GM18867 (cell line): ENCODE measurements at regions not wholly inside any gene's neighbourhood (a gene's known extent, or its start where the extent isn't known, plus 50 kb on each side); places are given as distances from the start of the nearest gene placed in this dataset.

Experiments
- ATAC-seq: cut with Tn5 transposase; IDR thresholded peaks from one replicate; pipeline ENCODE4 v1.9.1; 2021; ENCODE audit warnings: mild to moderate bottlenecking, moderate library complexity; ENCODE audit not compliant: unreplicated experiment

DNA sequence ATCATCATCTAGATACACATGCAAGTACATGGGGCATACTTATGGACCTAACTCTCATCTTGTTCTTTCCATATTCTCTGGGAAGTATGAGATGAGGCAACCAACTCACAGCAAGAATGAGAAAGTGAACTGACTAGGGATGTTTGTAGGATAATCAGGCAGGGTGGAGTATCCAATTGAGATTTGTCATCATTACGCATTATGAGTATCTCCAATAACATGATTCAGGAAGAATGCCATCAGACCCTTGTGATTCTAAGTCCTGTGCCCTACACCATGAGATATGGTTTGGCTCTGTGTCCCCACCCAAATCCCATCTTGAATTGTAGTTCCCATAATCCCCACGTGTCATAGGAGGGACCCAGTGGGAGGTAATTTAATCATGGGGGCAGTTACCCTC lies 154.0 kb downstream of the SLC30A10 start:
- no peak for ATAC-seq

DNA sequence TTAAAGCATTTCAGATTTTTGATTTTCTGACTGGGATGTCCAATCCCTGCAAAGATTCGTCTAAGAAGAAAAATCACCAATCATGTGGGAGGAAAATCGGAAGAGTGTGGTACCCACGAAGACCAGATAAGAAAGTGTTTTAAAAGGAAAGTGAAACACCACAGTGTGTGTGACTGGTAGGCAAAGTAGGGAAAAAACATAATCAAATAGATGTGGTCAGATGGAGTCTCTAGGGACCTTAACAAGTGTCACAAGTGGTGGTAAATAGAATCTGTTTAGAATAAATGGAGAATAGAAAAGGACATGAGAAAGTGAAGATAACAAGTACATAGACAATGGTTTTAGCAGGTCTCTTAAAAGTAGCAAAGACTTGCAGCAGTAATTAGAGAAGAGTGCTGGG lies 154.6 kb downstream of the SLC30A10 start:
- ATAC-seq, result peak; percentile 97

DNA sequence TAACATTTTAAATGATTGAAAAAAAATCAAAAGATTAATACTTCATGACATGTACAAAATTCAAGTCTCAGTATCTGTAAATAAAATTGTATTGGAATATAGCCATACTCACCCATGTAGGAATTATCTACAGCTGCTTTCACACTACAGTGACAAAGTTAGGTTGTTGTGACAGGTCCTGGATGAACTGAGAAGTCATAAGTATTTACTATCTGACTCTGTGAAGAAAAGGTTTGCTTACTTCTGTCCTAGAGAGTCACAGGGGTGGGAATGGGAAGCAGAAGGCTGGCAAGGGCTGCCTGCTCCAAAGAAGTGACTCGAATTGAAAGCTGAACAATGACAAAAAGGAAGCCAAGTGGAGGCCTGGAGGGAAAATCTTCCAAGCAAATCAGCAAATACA lies 155.2 kb downstream of the SLC30A10 start:
- ATAC-seq, result no peak

DNA sequence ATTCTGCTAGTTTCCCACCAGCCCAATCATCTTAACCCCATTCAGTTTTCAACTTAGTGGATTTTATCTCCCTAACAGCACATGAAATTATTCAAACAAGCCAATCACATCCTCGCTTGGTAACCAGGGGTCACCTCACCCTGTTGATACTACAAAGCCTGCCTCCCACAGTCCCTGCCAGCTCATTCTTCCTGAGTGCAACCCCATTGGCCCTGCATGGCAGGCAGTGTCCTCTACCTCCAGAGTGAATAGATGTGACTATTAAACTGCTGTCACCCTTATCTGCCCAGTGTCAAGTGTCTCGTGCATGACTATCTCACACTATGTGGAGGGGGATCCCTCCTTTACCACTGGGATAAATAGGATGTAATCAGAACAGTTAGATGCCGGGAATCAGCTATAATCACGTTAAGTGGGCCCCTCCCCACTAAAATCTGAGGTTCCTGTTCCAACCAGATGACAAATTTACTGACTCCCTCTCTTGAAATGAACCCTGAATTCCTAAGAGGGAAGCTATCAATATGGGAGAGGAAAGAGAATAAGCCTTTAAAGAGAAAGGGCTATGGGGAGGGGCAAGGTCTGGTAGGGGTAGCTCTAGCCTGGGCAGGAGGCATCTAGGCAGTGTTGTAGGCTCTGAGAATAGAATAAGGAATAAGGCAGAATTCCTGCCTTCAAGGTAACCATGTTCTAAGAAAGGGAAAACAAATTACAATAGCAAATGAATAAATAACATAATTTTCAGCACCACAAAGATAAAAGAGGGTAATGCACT lies 155.9 kb downstream of the SLC30A10 start:
- no peak for ATAC-seq

DNA sequence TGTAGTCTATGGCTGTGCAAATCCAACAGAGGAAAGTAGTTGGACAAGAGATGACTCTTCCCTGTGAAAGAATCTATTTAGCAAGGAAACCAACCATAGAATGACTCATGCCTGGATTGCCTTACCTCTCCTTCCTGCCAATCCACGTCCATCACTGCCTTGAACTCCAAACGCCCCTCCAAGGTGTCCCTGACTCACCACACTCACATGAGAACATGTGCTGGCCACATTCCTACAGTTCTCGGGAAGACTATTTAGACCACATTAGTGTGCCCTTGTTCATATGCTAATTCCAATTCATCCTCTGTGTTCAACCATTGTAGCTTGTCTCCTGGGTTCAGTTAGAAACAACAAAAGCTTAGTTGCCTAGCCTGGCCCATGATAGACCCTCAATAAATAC lies 157.3 kb downstream of the SLC30A10 start:
- ATAC-seq, result no peak

DNA sequence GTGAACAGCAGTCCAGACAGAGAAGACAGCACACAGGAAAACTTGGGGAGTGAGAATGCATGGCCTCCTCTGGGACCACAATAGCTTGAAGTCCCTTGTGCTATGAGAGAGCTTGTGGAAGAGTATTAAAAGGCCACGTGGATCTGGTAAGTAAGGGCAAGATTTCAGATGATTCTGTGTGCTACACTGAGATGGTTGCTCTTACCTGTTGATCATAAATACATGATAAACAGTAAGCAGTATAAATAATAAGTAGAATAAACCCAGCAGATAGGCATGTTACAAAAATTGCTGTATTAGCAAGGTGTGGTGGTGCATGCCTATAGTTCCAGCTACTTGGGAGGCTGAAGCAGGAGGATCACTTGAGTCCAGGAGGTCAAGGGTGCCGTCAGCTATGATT lies 150.4 kb upstream of the ZC3H11B start:
- no peak for ATAC-seq

DNA sequence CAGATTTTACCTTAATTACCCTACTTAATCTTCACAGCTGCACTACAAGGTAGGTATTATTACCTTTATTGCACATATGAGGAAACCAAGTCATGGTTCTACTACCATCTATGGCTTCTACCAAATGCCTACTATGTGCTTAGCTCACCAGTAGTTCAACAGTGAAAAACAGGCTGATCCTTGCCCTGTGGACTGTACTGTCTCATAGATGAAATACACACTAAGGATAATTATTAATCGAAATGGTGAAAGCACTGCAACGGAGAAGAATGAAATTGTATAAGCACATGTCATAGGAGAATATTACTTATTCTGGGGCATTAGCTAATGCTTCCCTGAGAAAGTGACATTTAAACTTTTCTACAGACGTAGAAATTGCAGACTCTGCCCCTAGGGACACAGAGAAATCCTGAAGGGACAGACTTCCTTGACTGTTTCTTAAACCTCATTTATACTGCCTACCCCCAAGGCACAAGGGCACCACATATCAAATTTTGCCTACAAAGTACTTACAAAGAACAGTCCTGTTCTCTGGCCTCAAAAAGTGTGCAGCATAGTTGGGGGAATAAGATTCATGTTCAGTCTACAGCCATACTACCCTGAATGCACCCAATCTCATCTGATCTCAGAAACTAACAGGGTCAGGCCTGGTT lies 148.4 kb upstream of the ZC3H11B start:
- ATAC-seq, result no peak

DNA sequence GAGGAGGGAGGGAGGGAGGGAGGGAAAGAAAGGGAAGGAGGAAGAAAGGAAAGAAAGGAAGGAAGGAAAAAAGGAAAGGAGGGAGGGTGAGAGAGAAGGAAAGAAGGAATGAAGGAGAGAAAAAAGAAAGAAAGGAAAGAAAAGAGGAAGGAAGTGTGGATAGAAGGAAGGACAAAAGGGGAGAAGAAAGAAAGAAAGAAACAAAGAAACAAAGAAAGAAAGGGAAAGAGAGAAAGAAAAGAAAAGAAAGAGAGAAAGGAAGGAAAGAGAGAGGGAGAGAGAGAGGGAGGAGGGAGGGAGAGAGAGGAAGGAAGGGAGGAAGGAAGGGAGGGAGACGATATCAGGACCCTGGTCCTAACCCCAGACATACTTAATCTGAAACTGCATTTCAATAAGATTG lies 146.2 kb upstream of the ZC3H11B start:
- ATAC-seq, result no peak

DNA sequence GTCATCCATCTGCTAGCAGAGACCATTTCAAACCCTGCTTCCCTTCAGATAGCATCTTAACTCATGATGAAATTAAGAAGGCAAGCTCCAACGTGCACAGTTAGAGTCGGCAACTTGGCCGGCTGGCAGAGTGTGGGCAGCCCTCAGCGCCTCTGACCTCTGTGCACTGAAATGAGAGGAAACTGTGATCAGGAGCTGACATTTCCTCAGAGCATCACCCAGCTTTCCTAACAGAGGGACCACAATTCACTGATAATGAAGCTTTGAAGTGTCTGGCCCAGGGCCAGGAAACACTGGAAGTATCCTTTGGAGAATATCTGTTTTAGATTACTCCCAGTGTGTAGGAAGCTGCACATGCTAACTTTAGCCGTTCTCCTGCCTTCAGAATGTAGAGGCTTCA lies 145.0 kb upstream of the ZC3H11B start:
- ATAC-seq, result no peak

DNA sequence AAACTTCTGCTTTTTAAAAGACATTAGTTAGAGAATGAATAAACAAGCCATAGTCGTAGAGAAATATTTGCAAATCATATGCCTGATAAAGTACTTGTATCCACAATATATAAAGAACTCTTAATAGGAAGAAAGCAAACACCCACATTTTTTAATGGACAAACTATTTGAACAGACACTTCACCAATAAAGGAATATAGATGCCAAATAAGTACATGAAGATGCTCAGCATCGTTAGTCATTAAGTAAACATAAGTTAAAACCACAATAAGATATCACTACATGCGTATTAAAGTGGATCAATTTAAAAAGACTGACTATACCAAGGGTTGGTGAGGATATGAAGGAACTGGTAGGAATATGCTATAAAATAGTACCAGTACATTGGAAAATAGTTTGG lies 142.3 kb upstream of the ZC3H11B start:
- no peak for ATAC-seq

DNA sequence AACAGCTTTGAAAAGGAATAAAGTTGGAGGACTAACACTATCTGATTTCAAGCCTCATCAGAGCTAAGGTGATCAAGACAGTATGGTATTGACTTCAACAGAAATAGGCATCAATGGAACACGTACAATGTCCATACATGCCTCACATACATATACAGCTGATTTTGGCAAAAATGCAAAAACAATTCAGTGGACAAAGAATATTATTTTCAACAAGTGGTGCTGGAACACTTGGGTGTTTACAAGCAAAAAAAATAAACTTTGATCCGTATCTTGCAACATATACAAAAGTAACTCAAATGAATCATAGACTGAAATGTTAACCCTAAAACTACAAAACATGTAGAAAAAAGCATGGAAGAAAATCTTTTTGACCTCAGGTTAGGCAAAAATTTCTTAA lies 141.9 kb upstream of the ZC3H11B start:
- no peak for ATAC-seq

DNA sequence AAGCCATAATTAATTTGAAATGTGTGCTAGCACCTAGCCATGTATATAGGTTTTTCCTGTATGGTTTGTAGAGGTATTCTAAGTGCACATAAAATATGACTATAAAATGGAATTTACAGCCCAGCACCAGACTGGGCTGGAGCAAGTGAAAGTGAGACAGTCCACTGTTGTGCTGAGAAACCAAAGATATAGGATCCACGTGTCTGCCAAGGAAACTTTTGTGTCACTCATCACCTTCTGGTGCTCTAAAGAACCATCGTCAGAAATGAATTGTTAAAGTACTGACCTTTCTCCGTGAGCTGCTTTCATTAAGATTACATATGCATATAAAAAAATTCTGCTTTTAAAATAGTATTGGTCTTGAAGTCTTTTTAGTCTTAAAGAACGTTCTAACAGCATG lies 141.0 kb upstream of the ZC3H11B start:
- ATAC-seq, result no peak

DNA sequence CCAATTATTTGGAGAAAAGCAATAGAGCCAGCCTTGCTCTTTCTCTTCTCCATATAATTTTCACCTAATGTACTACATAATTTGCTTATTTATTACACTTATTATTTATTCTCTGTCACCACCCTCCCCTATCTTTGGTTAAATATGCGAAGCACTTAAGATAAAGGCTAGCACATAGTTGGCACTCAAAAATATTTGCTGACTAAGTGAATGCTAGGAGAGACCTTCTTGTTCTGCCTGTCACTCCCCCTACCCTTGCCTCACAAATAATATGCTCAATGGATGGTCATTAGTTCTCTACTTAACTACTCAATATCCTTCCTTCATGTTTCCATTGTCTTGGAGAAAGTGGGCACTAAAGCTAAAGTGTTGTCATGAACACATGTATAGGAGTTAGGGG lies 139.7 kb upstream of the ZC3H11B start:
- no peak for ATAC-seq

DNA sequence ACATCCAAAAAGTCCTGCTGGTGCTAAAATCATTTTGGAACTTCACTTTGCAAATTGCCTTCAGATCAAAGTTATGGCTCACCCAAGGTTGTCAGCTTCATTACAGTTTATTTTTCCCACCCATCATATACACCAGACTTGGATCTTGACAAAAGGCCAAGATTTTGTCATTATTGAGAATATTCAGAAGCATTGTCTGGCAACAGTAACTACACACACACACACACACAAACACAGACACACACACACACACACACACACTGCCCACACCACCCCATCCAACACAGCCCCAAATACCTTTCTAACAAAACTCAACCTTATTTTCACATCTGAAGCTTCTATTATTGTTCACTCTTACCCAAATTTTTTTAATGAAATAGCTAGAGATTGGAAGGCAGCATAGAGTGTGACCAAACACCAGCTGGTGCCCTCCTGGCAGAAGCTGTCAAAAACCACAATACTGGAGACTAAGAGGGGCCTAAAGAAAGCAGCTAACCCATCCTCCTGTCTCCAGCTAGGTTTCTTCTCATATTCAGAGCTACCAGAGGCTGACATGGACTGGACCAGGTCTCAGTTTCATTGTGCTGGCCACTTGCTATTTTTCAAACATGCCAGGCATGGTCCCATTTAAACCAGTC lies 139.1 kb upstream of the ZC3H11B start:
- no peak for ATAC-seq

DNA sequence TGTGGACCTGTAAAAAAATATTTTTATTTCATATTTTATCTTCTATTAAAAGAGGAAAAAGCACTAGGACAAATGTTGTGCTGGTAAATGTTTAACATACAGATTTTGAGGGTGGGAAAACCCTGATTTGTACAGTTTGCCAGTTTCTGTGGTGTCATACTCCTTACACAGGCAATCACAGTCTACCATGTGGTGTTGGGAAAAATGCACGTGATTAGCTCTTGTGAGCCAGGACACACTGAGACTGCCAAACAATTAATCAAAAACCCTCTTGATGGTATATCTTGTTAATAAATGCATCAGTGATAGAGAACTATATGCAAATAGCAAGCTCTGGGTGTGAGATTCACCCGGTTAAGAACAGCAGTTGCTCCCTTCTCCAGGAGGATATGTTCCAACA lies 136.5 kb upstream of the ZC3H11B start:
- ATAC-seq, result no peak

DNA sequence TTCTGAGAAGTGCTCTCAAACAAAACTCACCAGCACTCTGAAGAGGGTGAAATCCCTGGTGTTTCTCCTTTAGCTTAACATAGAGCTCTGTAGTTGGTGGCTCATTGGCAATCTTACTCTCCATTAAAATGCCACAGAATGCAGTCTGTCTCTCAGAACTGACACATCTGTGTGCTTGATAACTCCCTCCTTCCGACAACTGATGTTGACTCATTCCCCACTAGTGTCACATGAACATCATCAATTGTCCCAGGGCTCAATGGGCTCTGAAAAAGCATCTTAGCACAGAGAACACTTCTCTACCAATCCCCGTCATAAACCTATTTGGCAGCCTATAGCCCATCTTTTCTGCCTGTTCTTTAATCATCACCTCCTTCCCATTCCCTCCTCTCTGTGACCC lies 133.2 kb upstream of the ZC3H11B start:
- no peak for ATAC-seq

DNA sequence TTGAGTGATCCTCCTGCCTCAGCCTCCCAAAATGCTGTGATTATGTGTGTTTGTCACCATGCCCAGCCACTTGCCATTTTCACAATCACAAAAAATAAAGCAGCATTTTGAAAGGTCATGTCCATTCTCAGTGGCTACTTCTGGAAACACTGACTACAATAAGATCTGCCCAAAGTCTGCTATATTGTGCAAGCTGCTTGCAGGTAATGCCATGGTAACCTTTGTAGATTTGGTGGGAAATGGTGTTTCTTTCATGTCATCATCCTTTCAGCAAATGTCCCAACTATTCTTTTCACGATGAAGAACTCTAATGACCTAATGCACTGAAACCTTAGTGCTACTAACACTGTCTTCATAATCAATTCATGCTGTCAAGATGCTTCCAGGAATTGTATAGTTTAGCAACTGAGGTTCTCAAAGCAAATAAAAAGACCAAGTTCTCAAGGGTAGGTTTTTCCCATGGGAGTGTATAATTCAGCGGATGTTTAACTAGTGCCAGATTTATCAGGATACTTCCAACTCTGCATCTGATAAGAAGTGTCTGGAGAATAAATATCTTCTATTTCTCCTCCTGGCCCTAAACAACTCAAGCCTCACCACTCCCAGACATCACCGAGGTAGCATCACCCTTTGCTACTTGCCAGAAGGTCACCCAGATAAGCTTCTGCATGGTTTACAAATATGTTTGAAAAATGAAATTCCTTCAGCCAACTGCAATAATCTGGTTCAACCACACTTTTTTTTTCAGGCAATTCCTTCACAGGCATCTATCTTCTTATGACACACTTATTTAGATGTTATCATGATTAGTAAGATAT lies 132.0 kb upstream of the ZC3H11B start:
- ATAC-seq, result no peak

DNA sequence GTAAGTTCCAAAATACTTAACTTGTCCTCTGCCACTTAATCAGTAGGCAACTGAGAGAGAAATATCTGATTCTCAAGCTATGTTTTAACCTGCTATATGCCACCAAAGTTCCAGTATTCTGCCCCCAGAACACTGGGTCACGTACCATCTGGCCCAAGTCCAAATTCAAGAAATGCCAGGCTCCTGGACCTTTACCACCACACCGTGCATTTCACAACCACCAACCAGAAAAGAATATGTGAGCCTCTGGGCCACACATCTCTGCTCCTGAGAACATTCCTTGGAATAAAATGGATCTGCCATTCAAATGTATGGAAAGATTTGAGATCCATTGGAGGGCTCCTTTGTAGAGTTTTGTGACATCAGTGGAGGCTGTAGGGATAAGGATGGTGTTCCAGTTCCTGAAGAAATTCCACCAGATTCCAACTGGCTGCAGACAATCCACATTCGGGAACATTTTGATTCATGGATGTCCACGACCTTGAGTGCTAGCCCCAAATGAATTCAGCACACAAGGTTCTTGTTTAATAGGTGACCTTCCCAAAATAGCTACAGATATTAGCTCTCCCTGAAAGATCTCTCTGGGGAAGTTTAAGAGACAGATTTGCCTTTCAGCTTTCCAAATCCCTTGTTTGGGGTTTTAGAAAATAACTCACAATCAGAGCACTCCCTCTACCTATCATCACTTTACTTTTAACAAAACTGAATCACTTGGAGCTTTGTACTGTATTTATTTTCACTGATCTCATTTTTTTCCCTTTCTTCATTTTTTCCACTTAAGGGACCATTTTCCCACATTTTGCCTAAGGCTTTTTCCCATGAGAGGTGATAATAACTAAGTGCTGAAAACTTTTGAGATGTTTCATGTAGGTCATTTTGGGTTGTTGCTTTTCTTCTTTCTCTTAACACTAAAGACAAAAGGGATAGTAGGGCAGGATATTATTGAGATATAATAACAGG lies 128.4 kb upstream of the ZC3H11B start:
- ATAC-seq, result no peak

DNA sequence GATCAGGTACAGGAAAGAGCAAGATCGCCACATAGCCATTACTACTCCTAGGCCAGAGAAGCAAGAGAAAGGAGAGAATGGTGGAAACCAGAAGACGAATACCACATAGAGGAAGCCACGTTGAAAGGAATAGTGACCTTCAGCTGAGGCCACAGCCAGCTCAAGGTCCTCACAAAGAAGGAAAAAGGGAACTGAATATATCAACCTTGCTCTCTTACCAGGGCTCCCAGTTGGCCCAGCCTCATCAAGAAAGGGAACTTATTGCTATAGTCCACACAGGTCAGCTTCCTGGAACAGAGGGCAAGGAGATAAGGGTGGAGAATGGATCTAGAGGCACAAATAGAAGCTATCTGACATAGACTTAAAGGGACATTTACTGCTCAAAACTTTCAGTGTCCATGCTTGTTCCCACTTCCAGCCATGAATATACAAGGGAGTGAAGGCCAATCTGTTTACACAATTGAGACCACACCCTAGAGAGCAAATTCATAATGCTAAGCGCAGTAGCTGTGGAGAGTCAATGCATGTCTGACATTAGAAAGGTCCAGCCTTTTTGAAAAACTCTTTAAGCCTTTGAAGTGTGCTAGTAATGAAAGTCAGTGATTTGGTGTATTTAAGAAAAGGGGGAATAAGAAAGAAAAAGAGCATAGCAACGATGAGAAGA lies 120.7 kb upstream of the ZC3H11B start:
- ATAC-seq, result no peak
